Fibroblast of lung (primary cell): ENCODE measurements at regions not wholly inside any gene's neighbourhood (a gene's known extent, or its start where the extent isn't known, plus 50 kb on each side); places are given as distances from the start of the nearest gene placed in this dataset.

Experiments
- DNase-seq, 2 donors: peaks; one replicate each; pipeline versions ENCODE4 v3.0.0 to v3.0.0-alpha.2; 2010; ENCODE audit warnings: low read depth in 2 of 2
- H2AFZ ChIP-seq: 2 replicates; pipeline ENCODE4 v1.5.1; 2012; ENCODE audit warnings: low read length, control low read depth, inconsistent platforms
- H3K27ac ChIP-seq: 2 replicates; pipeline ENCODE4 v1.5.1; 2011; ENCODE audit warnings: low read length, control low read depth; ENCODE audit not compliant: insufficient read depth
- H3K27me3 ChIP-seq: 2 replicates; pipeline ENCODE4 v1.5.1; 2011; ENCODE audit warnings: mild to moderate bottlenecking, low read length; ENCODE audit not compliant: control insufficient read depth, insufficient read depth
- H3K36me3 ChIP-seq: 2 replicates; pipeline ENCODE4 v1.5.1; 2011; ENCODE audit warnings: low read length; ENCODE audit not compliant: control insufficient read depth, insufficient read depth
- H3K4me1 ChIP-seq: 2 replicates; pipeline ENCODE4 v1.5.1; 2011; ENCODE audit warnings: low read length; ENCODE audit not compliant: control insufficient read depth, insufficient read depth; ENCODE audit errors: extremely low read depth
- H3K4me2 ChIP-seq: 2 replicates; pipeline ENCODE4 v1.5.1; 2011; ENCODE audit warnings: low read length, control low read depth; ENCODE audit not compliant: insufficient read depth; ENCODE audit errors: extremely low read depth
- H3K4me3 ChIP-seq, 4 experiments: fragments of 200-600 bp in 1 of 4; sonication (generic) in 1 of 4; replicated peaks in 1 of 4; 2 replicates each; pipeline ENCODE4 v1.5.1; 2011 to 2016; ENCODE audit warnings: low read length in 4 of 4, low read depth in 3 of 4, mild to moderate bottlenecking in 3 of 4, control low read depth in 2 of 4, inconsistent platforms in 1 of 4, mixed read lengths in 1 of 4; ENCODE audit not compliant: insufficient read depth in 1 of 4; ENCODE audit errors: control extremely low read depth in 1 of 4
- H3K79me2 ChIP-seq: 2 replicates; pipeline ENCODE4 v1.5.1; 2012; ENCODE audit warnings: mild to moderate bottlenecking, low read length, inconsistent platforms; ENCODE audit not compliant: control insufficient read depth, insufficient read depth
- H3K9ac ChIP-seq: 2 replicates; pipeline ENCODE4 v1.5.1; 2011; ENCODE audit warnings: mild to moderate bottlenecking, low read length, control low read depth; ENCODE audit not compliant: insufficient read depth
- H3K9me3 ChIP-seq: 2 replicates; pipeline ENCODE4 v1.5.1; 2012; ENCODE audit warnings: low read depth, low read length; ENCODE audit not compliant: control insufficient read depth, insufficient read depth
- H4K20me1 ChIP-seq: 2 replicates; pipeline ENCODE4 v1.5.1; 2011; ENCODE audit warnings: low read length; ENCODE audit not compliant: control insufficient read depth, insufficient read depth; ENCODE audit errors: extremely low read depth
- EZH2 ChIP-seq: IDR thresholded peaks from 2 replicates; pipeline ENCODE4 v1.5.1; 2012; ENCODE audit warnings: low read length, control low read depth, mild to moderate bottlenecking; ENCODE audit errors: missing control alignments
- TF ChIP-seq, protein P1 (sequence below), 2 donors: IDR thresholded peaks in 1 of 2; conservative IDR thresholded peaks in 1 of 2; 1 replicate in 1 of 2; 2 replicates in 1 of 2; pipeline ENCODE4 v1.5.1; 2011 to 2012; ENCODE audit warnings: low read length in 2 of 2, control low read depth in 1 of 2, inconsistent platforms in 1 of 2, low read depth in 1 of 2, mild to moderate bottlenecking in 1 of 2

GRCh38 chr1:199728345-199728744 is 299.2 kb upstream of the NR5A2 start:
- no peak overlapping the region for H3K27ac ChIP-seq
- no peaks in the 10 kb centered on the region for H3K79me2 ChIP-seq
- no peak overlapping the region for H3K4me3 ChIP-seq
- no peaks in the 10 kb centered on the region for H3K36me3 ChIP-seq
- no peak for TF ChIP-seq EZH2
- TF ChIP-seq, protein P1, sequence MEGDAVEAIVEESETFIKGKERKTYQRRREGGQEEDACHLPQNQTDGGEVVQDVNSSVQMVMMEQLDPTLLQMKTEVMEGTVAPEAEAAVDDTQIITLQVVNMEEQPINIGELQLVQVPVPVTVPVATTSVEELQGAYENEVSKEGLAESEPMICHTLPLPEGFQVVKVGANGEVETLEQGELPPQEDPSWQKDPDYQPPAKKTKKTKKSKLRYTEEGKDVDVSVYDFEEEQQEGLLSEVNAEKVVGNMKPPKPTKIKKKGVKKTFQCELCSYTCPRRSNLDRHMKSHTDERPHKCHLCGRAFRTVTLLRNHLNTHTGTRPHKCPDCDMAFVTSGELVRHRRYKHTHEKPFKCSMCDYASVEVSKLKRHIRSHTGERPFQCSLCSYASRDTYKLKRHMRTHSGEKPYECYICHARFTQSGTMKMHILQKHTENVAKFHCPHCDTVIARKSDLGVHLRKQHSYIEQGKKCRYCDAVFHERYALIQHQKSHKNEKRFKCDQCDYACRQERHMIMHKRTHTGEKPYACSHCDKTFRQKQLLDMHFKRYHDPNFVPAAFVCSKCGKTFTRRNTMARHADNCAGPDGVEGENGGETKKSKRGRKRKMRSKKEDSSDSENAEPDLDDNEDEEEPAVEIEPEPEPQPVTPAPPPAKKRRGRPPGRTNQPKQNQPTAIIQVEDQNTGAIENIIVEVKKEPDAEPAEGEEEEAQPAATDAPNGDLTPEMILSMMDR (conservative IDR thresholded peaks at IDR 0.05 in 1 of 2, IDR thresholded peaks at IDR 0.05 in 1 of 2; ENCODE audit: low read depth in 1 of 2, low read length in 2 of 2): no peak
- H3K27me3 ChIP-seq: no peaks in the 10 kb centered on the region
- H2AFZ ChIP-seq: no peak overlapping the region
- H3K9ac ChIP-seq: no peak overlapping the region
- no peaks in the 10 kb centered on the region for H3K9me3 ChIP-seq
- no peaks in the 10 kb centered on the region for H4K20me1 ChIP-seq
- no peak overlapping the region for H3K4me2 ChIP-seq
- no peaks in the 10 kb centered on the region for H3K4me1 ChIP-seq
- DNase-seq: no peak

DNA sequence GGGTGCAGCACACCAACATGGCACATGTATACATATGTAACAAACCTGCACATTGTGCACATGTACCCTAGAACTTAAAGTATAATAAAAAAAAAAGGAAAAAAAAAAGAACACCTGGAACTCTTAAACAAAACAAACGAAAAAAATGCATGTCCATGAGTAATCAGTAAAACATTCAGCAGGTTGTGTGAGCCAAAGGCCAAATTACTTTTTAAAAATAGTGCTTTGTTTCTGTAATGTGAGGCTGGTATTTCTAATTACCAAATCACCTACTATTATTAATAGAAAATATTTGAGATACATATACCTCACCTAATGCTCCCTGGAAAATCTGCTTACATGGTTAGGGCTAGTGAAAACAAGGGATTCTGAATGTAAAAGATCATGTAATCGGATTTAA is 294.4 kb upstream of the NR5A2 start:
- Histone ChIP-seq H3K27ac (no peak overlapping the region), H2AFZ (no peak overlapping the region), H3K79me2 (no peaks in the 10 kb centered on the region), H3K9ac (no peak overlapping the region), H4K20me1 (no peaks in the 10 kb centered on the region), H3K36me3 (no peaks in the 10 kb centered on the region), H3K4me1 (no peaks in the 10 kb centered on the region), H3K4me3 (no peak overlapping the region), H3K4me2 (no peak overlapping the region), H3K27me3 (no peaks in the 10 kb centered on the region), H3K9me3 (no peaks in the 10 kb centered on the region)
- TF ChIP-seq EZH2: no peak
- TF ChIP-seq, protein P1 (conservative IDR thresholded peaks at IDR 0.05 in 1 of 2, IDR thresholded peaks at IDR 0.05 in 1 of 2; ENCODE audit: low read depth in 1 of 2, low read length in 2 of 2): no peak
- peak in 1 of 2 donors; percentile 50 for DNase-seq

GRCh38 chr1:199734186-199734585 is 293.3 kb upstream of the NR5A2 start:
- peak overlapping the region; percentile 82 for H2AFZ ChIP-seq
- H3K36me3 ChIP-seq: no peaks in the 10 kb centered on the region
- no peaks in the 10 kb centered on the region for H3K4me1 ChIP-seq
- no peak overlapping the region for H3K9ac ChIP-seq
- peak overlapping the region; percentile 15 for H3K4me2 ChIP-seq
- H3K4me3 ChIP-seq: peak overlapping the region in 3 of 4 experiments; percentile 4 to 48 (median 5)
- no peak for DNase-seq
- no peaks in the 10 kb centered on the region for H3K79me2 ChIP-seq
- no peak overlapping the region for H3K27ac ChIP-seq
- no peaks in the 10 kb centered on the region for H3K27me3 ChIP-seq
- TF ChIP-seq, protein P1 (conservative IDR thresholded peaks at IDR 0.05 in 1 of 2, IDR thresholded peaks at IDR 0.05 in 1 of 2; ENCODE audit: low read depth in 1 of 2, low read length in 2 of 2): no peak
- no peak for TF ChIP-seq EZH2
- H3K9me3 ChIP-seq: no peaks in the 10 kb centered on the region
- H4K20me1 ChIP-seq: no peaks in the 10 kb centered on the region
